ENCODE measurements at regions not wholly inside any gene's neighbourhood (a gene's known extent, or its start where the extent isn't known, plus 50 kb on each side); places are given as distances from the start of the nearest gene placed in this dataset.
A peak's percentile ranks its signal among the peaks of the same experiment; 100 is the strongest.
"Not testable (repeated sequence)": the region's sequence is repeated elsewhere in the genome, so short reads cannot be mapped to it uniquely, and the experiment has no call there.

- ATAC-seq, result no peak
These were observed 85.9 kb downstream of the ASMT start for GRCh38 chrX:1700757-1701156.

GRCh38 chrX:1701396-1701901 is 86.6 kb downstream of the ASMT start:
- ATAC-seq, result not testable (repeated sequence)

- not testable (repeated sequence) for ATAC-seq
These were observed 87.3 kb downstream of the ASMT start for GRCh38 chrX:1702142-1702541.

- not testable (repeated sequence) for ATAC-seq
These were observed 87.7 kb downstream of the ASMT start for GRCh38 chrX:1702557-1702956.

- ATAC-seq, result not testable (repeated sequence)
These were observed 94.4 kb downstream of the ASMT start for GRCh38 chrX:1709277-1709676.

- ATAC-seq, result no peak
These were observed 98.4 kb downstream of the ASMT start for GRCh38 chrX:1713296-1713695.

GRCh38 chrX:1717373-1717772 is 102.5 kb downstream of the ASMT start:
- no peak for ATAC-seq

- no peak for ATAC-seq
These were observed 104.4 kb downstream of the ASMT start for GRCh38 chrX:1719270-1719669.

GRCh38 chrX:1720836-1721235 is 106.0 kb downstream of the ASMT start:
- no peak for ATAC-seq

- no peak for ATAC-seq
These were observed 110.6 kb downstream of the ASMT start for GRCh38 chrX:1725472-1725871.

GRCh38 chrX:1727531-1728027 is 112.7 kb downstream of the ASMT start:
- ATAC-seq, result no peak

GRCh38 chrX:1734806-1735205 is 119.9 kb downstream of the ASMT start:
- no peak for ATAC-seq

GRCh38 chrX:1741816-1742394 is 127.0 kb downstream of the ASMT start:
- ATAC-seq, result no peak

GRCh38 chrX:1743105-1743504 is 128.2 kb downstream of the ASMT start:
- ATAC-seq, result no peak

- no peak for ATAC-seq
These were observed 128.8 kb downstream of the ASMT start for GRCh38 chrX:1743663-1744062.

GRCh38 chrX:1748408-1748807 is 133.5 kb downstream of the ASMT start:
- no peak for ATAC-seq

- ATAC-seq, result no peak
These were observed 134.6 kb downstream of the ASMT start for GRCh38 chrX:1749499-1749898.

- no peak for ATAC-seq
These were observed 135.4 kb downstream of the ASMT start for GRCh38 chrX:1750267-1750666.

GRCh38 chrX:1751781-1752180 is 136.9 kb downstream of the ASMT start:
- ATAC-seq, result no peak

- not testable (repeated sequence) for ATAC-seq
These were observed 137.9 kb downstream of the ASMT start for GRCh38 chrX:1752799-1753198.

- ATAC-seq, result no peak
These were observed 139.2 kb downstream of the ASMT start for GRCh38 chrX:1754077-1754476.

GRCh38 chrX:1763294-1763693 is 148.4 kb downstream of the ASMT start:
- ATAC-seq, result no peak

- not testable (repeated sequence) for ATAC-seq
These were observed 150.1 kb downstream of the ASMT start for GRCh38 chrX:1764883-1765364.

GRCh38 chrX:1767026-1767425 is 152.2 kb downstream of the ASMT start:
- no peak for ATAC-seq

- ATAC-seq, result peak; percentile 69
These were observed 164.0 kb downstream of the ASMT start for GRCh38 chrX:1778817-1779216.

Measured in esophagus mucosa (tissue), 1 donor.